Astrocyte (in vitro differentiated cells and primary cell): ENCODE measurements at regions not wholly inside any gene's neighbourhood (a gene's known extent, or its start where the extent isn't known, plus 50 kb on each side); places are given as distances from the start of the nearest gene placed in this dataset.
"Not testable (repeated sequence)": the region's sequence is repeated elsewhere in the genome, so short reads cannot be mapped to it uniquely, and the experiment has no call there.

ENCODE experiments used
- DNase-seq: peaks from one replicate; pipeline ENCODE4 v3.0.0-alpha.2; 2010; ENCODE audit warnings: low read depth
- FAIRE-seq: peaks from 2 replicates; lab custom pipeline; 2011; peaks lifted over from hg19 to GRCh38; lab: Jason Lieb, UNC
- H2AFZ ChIP-seq: 2 replicates; pipeline ENCODE4 v1.6.0; 2012; ENCODE audit warnings: low read depth, low read length, inconsistent platforms
- H3K27ac ChIP-seq: 2 replicates; pipeline ENCODE4 v1.5.1; 2011; ENCODE audit warnings: low read depth, low read length, inconsistent platforms
- H3K27me3 ChIP-seq: 2 replicates; pipeline ENCODE4 v1.6.0; 2011; ENCODE audit warnings: low read length, inconsistent platforms; ENCODE audit not compliant: insufficient read depth
- H3K36me3 ChIP-seq: 2 replicates; pipeline ENCODE4 v1.5.1; 2011; ENCODE audit warnings: low read length, inconsistent platforms; ENCODE audit not compliant: insufficient read depth
- H3K4me1 ChIP-seq: 2 replicates; pipeline ENCODE4 v1.5.1; 2011; ENCODE audit warnings: low read length, inconsistent platforms; ENCODE audit not compliant: insufficient read depth
- H3K4me2 ChIP-seq: 2 replicates; pipeline ENCODE4 v1.6.0; 2012; ENCODE audit warnings: low read length, inconsistent platforms
- H3K4me3 ChIP-seq: 2 replicates; pipeline ENCODE4 v1.5.1; 2011; ENCODE audit warnings: low read depth, mild to moderate bottlenecking, low read length, inconsistent platforms; ENCODE audit not compliant: insufficient read depth
- H3K79me2 ChIP-seq: 2 replicates; pipeline ENCODE4 v1.6.0; 2012; ENCODE audit warnings: mild to moderate bottlenecking, low read length, inconsistent platforms; ENCODE audit not compliant: insufficient read depth
- H3K9ac ChIP-seq: 2 replicates; pipeline ENCODE4 v1.6.0; 2012; ENCODE audit warnings: mild to moderate bottlenecking, low read length, inconsistent platforms
- H3K9me3 ChIP-seq: 2 replicates; pipeline ENCODE4 v1.5.1; 2012; ENCODE audit warnings: low read depth, mild to moderate bottlenecking, low read length, inconsistent platforms; ENCODE audit not compliant: insufficient read depth
- H4K20me1 ChIP-seq: 2 replicates; pipeline ENCODE4 v1.6.0; 2012; ENCODE audit warnings: low read length, inconsistent platforms; ENCODE audit not compliant: insufficient read depth
- H3K27ac Mint-ChIP-seq: one replicate; pipeline ENCODE4 v1.8.0; 2021; ENCODE audit warnings: mild to moderate bottlenecking, mixed read lengths; ENCODE audit not compliant: unreplicated experiment
- H3K27me3 Mint-ChIP-seq: one replicate; pipeline ENCODE4 v1.8.0; 2021; ENCODE audit warnings: low read depth, mixed read lengths; ENCODE audit not compliant: unreplicated experiment
- H3K36me3 Mint-ChIP-seq: one replicate; pipeline ENCODE4 v1.8.0; 2021; ENCODE audit warnings: low read depth, mixed read lengths; ENCODE audit not compliant: unreplicated experiment
- H3K4me1 Mint-ChIP-seq: one replicate; pipeline ENCODE4 v1.8.0; 2021; ENCODE audit warnings: low read depth, mixed read lengths; ENCODE audit not compliant: unreplicated experiment
- H3K4me3 Mint-ChIP-seq: one replicate; pipeline ENCODE4 v1.8.0; 2021; ENCODE audit warnings: mild to moderate bottlenecking, moderate library complexity, mixed read lengths; ENCODE audit not compliant: unreplicated experiment
- H3K9me3 Mint-ChIP-seq: one replicate; pipeline ENCODE4 v1.8.0; 2021; ENCODE audit warnings: mild to moderate bottlenecking, mixed read lengths; ENCODE audit not compliant: unreplicated experiment
- EZH2 ChIP-seq: IDR thresholded peaks from 2 replicates; pipeline ENCODE4 v1.6.1; 2012; ENCODE audit warnings: mild to moderate bottlenecking, low read length, inconsistent platforms; ENCODE audit not compliant: insufficient read depth
- TF ChIP-seq, protein P1 (sequence below): IDR thresholded peaks from 2 replicates; pipeline ENCODE4 v1.5.1; 2011; ENCODE audit warnings: low read depth, mild to moderate bottlenecking, inconsistent platforms, low read length, moderate library complexity; ENCODE audit not compliant: insufficient read depth

DNA sequence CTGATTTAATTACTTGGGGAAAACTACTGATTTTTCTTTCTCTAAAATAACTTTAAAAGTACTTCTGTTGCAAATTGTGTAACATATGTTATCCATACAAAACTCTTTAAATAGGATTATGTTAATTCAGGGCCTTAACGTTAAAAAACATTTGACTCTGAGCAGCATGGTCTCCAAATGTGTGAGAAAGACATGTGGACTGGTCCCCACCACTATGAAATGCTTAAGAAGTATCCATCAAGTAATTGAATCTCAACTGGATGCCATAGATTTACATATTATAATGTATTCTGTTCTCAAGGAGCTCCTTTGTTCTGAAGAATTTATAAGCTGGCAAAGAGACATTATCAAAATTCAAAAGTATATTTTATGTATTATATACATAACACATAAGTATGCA, 130.8 kb upstream of the HEY2 start:
- H3K27ac Mint-ChIP-seq: no peak overlapping the region
- H3K4me1 ChIP-seq: no peaks in the 10 kb centered on the region
- H3K27me3 Mint-ChIP-seq: peaks cover 2% of the 10 kb centered on the region
- no peak overlapping the region for H3K4me2 ChIP-seq
- no peaks in the 10 kb centered on the region for H3K36me3 ChIP-seq
- no peak overlapping the region for H3K9ac ChIP-seq
- no peaks in the 10 kb centered on the region for H3K4me1 Mint-ChIP-seq
- no peak overlapping the region for H3K4me3 Mint-ChIP-seq
- H3K79me2 ChIP-seq: no peaks in the 10 kb centered on the region
- no peak overlapping the region for H3K4me3 ChIP-seq
- TF ChIP-seq EZH2: no peak
- TF ChIP-seq, protein P1, sequence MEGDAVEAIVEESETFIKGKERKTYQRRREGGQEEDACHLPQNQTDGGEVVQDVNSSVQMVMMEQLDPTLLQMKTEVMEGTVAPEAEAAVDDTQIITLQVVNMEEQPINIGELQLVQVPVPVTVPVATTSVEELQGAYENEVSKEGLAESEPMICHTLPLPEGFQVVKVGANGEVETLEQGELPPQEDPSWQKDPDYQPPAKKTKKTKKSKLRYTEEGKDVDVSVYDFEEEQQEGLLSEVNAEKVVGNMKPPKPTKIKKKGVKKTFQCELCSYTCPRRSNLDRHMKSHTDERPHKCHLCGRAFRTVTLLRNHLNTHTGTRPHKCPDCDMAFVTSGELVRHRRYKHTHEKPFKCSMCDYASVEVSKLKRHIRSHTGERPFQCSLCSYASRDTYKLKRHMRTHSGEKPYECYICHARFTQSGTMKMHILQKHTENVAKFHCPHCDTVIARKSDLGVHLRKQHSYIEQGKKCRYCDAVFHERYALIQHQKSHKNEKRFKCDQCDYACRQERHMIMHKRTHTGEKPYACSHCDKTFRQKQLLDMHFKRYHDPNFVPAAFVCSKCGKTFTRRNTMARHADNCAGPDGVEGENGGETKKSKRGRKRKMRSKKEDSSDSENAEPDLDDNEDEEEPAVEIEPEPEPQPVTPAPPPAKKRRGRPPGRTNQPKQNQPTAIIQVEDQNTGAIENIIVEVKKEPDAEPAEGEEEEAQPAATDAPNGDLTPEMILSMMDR: no peak
- DNase-seq: no peak
- no peak for FAIRE-seq
- H3K36me3 Mint-ChIP-seq: no peaks in the 10 kb centered on the region
- no peaks in the 10 kb centered on the region for H3K9me3 ChIP-seq
- H3K9me3 Mint-ChIP-seq: no peaks in the 10 kb centered on the region
- no peak overlapping the region for H2AFZ ChIP-seq
- H3K27ac ChIP-seq: no peak overlapping the region
- no peaks in the 10 kb centered on the region for H4K20me1 ChIP-seq
- H3K27me3 ChIP-seq: no peaks in the 10 kb centered on the region

DNA sequence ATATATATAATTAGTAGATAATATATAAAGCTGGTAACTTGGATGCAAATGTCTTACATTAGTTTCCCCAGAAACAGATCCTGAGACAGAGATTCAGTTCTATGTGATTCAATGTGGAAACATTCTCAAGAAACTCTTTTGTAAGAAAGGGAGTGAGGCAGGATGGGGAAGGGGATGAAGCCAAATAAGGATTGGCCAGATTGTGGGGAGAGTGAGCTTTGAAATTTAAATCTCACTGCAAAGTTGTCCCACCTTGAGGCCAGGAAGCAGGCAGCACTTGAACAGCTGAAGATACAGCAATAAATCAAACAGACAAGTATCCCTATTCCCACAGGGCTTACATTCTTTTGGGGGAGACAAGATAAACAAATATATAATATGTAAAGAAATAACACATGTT, 126.3 kb upstream of the HEY2 start:
- Mint-ChIP-seq H3K9me3 (peaks cover 2% of the 10 kb centered on the region), H3K4me1 (peaks cover 2% of the 10 kb centered on the region), H3K27ac (no peak overlapping the region), H3K4me3 (no peak overlapping the region), H3K27me3 (peaks cover 25% of the 10 kb centered on the region), H3K36me3 (no peaks in the 10 kb centered on the region)
- no peak for DNase-seq
- Histone ChIP-seq H3K9ac (no peak overlapping the region), H4K20me1 (no peaks in the 10 kb centered on the region), H3K4me1 (no peaks in the 10 kb centered on the region), H3K9me3 (no peaks in the 10 kb centered on the region), H3K36me3 (no peaks in the 10 kb centered on the region), H3K4me3 (no peak overlapping the region), H3K4me2 (no peak overlapping the region), H3K27me3 (no peaks in the 10 kb centered on the region), H3K27ac (no peak overlapping the region), H2AFZ (no peak overlapping the region), H3K79me2 (no peaks in the 10 kb centered on the region)
- no peak for FAIRE-seq
- TF ChIP-seq, protein P1: no peak

DNA sequence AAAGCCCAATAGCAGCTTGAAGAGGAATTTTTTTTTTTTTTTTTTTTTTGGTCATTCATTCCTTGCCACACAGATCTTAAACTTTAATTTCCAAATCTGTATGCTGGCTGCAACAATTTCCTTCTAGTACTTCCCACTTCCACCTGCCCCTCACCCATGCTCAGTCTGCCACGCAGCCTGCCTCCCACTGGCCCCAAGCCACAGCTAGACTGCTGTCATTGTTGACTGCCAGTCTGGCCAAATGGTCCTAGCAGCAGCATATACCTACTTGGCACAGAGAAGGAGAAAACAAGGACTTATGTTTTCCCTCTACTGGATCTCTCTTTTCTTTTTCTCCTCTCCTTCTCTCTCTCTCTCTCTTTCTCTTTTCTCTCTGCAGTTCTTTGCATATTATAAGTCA, 118.3 kb upstream of the HEY2 start:
- Mint-ChIP-seq H3K9me3 (peaks cover 2% of the 10 kb centered on the region), H3K27ac (no peak overlapping the region), H3K4me3 (no peak overlapping the region), H3K4me1 (peaks cover 2% of the 10 kb centered on the region), H3K27me3 (peaks cover 10% of the 10 kb centered on the region), H3K36me3 (no peaks in the 10 kb centered on the region)
- Histone ChIP-seq H3K27me3 (peaks cover 3% of the 10 kb centered on the region), H3K36me3 (no peaks in the 10 kb centered on the region), H4K20me1 (no peaks in the 10 kb centered on the region), H3K9ac (no peak overlapping the region), H3K4me1 (no peaks in the 10 kb centered on the region), H3K9me3 (no peaks in the 10 kb centered on the region), H3K4me3 (no peak overlapping the region), H3K4me2 (no peak overlapping the region), H3K79me2 (no peaks in the 10 kb centered on the region), H2AFZ (no peak overlapping the region), H3K27ac (no peak overlapping the region)
- no peak for DNase-seq
- TF ChIP-seq EZH2: no peak
- TF ChIP-seq, protein P1: no peak
- FAIRE-seq: no peak

DNA sequence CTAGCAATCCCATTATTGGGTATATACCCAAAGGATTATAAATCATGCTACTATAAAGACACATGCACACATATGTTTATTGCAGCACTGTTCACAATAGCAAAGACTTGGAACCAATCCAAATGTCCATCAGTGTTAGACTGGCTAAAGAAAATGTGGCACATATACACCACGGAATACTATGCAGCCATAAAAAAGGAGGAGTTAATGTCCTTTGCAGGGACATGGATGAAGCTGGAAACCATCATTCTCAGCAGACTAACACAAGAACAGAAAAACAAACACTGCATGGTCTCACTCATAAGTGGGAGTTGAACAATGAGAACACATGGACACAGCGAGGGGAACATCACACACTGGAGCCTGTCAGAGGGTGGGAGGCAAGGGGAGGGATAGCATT, 113.4 kb upstream of the HEY2 start:
- H4K20me1 ChIP-seq, H3K27me3 Mint-ChIP-seq, H3K4me1 ChIP-seq, H3K9me3 ChIP-seq, H3K4me2 ChIP-seq, H3K36me3 ChIP-seq, H3K27ac Mint-ChIP-seq, H2AFZ ChIP-seq, H3K9ac ChIP-seq, H3K36me3 Mint-ChIP-seq, DNase-seq, H3K4me3 ChIP-seq, H3K27me3 ChIP-seq, H3K27ac ChIP-seq, H3K79me2 ChIP-seq, FAIRE-seq, H3K4me1 Mint-ChIP-seq, H3K9me3 Mint-ChIP-seq, H3K4me3 Mint-ChIP-seq: not testable (repeated sequence)
